HL-60 (cell line): ENCODE measurements at regions not wholly inside any gene's neighbourhood (a gene's known extent, or its start where the extent isn't known, plus 50 kb on each side); places are given as distances from the start of the nearest gene placed in this dataset.

Experiments
- GABPA ChIP-seq: IDR thresholded peaks from 2 replicates; pipeline ENCODE4 v1.6.1; 2012; ENCODE audit warnings: low read depth
- POLR2AphosphoS5 ChIP-seq: IDR thresholded peaks from 2 replicates; pipeline ENCODE4 v1.6.1; 2012; ENCODE audit warnings: low read depth
- SPI1 ChIP-seq: IDR thresholded peaks from 2 replicates; pipeline ENCODE4 v1.6.1; 2012; ENCODE audit warnings: low read depth, mild to moderate bottlenecking, borderline replicate concordance
- TF ChIP-seq, protein P1 (sequence below): IDR thresholded peaks from one replicate; pipeline ENCODE4 v1.5.1; 2011; ENCODE audit warnings: low read length, control low read depth, inconsistent platforms; ENCODE audit not compliant: insufficient read depth
- TF ChIP-seq, protein P2 (sequence below): IDR thresholded peaks from 2 replicates; pipeline ENCODE4 v1.6.1; 2012; ENCODE audit warnings: low read depth; ENCODE audit not compliant: insufficient replicate concordance

DNA sequence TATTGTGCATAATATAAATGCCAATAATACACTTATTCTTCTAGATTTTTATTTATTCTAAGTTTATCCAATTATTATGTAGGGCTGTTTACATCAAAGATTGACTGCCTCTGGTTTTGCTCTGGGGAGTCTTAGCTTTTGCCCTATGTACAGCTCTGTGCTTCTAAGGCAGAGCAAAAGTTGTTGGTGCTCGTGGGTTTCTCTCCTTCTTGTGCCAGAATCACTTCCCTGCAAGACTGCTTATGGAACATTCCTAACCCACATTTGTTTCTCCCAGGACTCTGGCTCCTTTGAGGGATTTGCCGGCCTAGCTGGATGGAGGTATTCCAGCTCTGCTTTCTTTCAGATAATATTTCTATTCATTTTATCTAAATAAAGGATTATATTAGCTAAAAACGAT is 849.1 kb downstream of the USP25 start:
- TF ChIP-seq, protein P1, sequence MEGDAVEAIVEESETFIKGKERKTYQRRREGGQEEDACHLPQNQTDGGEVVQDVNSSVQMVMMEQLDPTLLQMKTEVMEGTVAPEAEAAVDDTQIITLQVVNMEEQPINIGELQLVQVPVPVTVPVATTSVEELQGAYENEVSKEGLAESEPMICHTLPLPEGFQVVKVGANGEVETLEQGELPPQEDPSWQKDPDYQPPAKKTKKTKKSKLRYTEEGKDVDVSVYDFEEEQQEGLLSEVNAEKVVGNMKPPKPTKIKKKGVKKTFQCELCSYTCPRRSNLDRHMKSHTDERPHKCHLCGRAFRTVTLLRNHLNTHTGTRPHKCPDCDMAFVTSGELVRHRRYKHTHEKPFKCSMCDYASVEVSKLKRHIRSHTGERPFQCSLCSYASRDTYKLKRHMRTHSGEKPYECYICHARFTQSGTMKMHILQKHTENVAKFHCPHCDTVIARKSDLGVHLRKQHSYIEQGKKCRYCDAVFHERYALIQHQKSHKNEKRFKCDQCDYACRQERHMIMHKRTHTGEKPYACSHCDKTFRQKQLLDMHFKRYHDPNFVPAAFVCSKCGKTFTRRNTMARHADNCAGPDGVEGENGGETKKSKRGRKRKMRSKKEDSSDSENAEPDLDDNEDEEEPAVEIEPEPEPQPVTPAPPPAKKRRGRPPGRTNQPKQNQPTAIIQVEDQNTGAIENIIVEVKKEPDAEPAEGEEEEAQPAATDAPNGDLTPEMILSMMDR = no peak
- TF ChIP-seq GABPA (no peak), POLR2AphosphoS5 (no peak), SPI1 (no peak)
- TF ChIP-seq, protein P2, sequence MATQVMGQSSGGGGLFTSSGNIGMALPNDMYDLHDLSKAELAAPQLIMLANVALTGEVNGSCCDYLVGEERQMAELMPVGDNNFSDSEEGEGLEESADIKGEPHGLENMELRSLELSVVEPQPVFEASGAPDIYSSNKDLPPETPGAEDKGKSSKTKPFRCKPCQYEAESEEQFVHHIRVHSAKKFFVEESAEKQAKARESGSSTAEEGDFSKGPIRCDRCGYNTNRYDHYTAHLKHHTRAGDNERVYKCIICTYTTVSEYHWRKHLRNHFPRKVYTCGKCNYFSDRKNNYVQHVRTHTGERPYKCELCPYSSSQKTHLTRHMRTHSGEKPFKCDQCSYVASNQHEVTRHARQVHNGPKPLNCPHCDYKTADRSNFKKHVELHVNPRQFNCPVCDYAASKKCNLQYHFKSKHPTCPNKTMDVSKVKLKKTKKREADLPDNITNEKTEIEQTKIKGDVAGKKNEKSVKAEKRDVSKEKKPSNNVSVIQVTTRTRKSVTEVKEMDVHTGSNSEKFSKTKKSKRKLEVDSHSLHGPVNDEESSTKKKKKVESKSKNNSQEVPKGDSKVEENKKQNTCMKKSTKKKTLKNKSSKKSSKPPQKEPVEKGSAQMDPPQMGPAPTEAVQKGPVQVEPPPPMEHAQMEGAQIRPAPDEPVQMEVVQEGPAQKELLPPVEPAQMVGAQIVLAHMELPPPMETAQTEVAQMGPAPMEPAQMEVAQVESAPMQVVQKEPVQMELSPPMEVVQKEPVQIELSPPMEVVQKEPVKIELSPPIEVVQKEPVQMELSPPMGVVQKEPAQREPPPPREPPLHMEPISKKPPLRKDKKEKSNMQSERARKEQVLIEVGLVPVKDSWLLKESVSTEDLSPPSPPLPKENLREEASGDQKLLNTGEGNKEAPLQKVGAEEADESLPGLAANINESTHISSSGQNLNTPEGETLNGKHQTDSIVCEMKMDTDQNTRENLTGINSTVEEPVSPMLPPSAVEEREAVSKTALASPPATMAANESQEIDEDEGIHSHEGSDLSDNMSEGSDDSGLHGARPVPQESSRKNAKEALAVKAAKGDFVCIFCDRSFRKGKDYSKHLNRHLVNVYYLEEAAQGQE = no peak
